HL-60/S4 treated with phorbol 12-myristate 13-acetate at 8.2 ng/mL for 4 days and 3 days (cell line): ENCODE measurements at regions not wholly inside any gene's neighbourhood (a gene's known extent, or its start where the extent isn't known, plus 50 kb on each side); places are given as distances from the start of the nearest gene placed in this dataset.
"Not testable (repeated sequence)": the region's sequence is repeated elsewhere in the genome, so short reads cannot be mapped to it uniquely, and the experiment has no call there.

Experiments used
- in situ Hi-C: fragments of 300-500 bp; cut with MboI; formaldehyde crosslinking; loops from 2 replicates; pipeline ENCODE4 v1.15.0; 2022; ENCODE audit warnings: low sequenced_read_pairs

DNA sequence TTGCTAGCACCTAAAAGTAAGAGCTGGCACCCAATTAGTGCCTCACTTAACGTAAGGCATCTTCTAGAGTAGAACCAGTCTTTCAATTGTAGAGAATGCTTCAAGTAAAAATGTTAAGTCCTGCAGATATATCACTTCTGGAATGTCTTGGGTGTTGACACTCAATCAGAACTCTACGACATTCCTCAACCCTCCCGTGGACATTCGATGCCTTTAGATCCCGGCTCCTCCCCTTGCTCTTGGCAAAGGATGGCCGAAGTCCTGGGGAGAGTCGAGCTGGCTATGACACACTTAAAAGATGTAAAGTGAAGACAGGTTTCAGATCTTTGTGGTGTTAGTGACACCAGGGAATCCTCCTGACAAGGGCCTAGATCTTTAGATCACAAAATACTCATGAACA, 87.5 kb upstream of the ERCC6L2 start:
- in situ Hi-C loops: no loop called here

DNA sequence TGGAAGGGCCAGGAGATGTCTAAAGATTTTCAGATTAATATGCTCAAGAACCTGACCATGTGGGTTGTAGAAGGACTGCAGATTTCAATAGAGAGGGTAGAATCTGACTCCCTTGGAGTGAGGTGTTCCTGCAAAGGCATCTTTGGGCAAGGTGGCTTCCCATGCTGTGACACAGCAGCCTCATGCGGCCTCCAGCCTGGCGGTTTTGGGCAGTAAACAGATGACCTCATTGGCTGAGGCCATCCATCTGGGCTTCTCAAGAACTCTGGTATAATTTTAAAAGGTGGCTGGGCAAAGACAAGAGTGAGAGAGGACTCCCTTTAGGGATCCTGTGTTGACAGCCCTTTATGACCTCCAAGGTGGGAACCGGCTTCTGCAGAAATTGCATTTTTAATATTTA, 90.3 kb upstream of the ERCC6L2 start:
- in situ Hi-C loops: no loop called here

DNA sequence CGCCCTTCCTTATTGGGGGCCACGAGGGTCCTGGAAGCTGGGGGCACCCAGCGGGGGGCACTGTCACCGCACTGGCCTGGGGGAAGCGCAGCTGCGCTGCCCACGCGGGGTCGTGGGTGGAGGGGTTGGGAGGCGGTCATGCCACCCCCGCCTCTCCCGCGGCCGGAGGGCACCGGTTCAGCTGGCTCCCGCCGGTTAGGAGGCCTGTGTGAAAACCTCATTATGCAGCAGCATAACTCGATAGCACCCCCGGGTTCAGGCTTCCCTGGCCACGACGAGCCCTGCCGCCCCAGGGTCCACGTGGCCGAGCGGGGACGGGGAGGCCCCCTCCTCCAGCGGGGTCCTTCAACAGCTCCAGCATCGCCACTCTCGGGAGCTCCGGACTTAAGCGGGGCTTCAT, 91.2 kb upstream of the ERCC6L2 start:
- in situ Hi-C loops: no loop called here

DNA sequence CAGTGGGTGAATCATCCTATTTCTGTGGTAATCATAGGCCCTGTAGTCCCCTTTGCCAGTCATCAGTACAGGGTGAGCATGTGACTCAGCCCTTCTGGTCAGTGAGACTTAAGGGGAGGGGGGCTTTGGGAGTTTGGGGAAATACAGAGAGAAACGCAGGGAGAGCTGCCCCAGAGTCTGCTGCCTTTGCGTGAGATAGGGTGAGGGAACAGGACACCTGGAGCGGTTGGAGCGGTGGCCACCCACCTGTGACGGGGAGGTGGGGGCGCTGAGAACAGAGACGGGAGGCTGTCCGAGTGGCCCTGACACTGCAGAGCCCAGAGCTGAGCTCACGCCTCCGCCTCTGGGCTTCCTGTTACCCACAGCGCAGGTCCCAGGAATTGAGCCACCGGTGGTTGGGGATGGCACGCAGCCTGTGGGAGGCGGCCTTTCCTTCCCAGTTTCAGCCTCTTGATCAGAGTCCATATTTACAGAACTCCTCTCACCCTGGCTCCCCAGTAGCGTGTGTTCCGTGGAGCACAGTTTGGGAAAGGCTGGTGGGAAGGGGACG, 92.0 kb upstream of the ERCC6L2 start:
- in situ Hi-C loops: no loop called here

DNA sequence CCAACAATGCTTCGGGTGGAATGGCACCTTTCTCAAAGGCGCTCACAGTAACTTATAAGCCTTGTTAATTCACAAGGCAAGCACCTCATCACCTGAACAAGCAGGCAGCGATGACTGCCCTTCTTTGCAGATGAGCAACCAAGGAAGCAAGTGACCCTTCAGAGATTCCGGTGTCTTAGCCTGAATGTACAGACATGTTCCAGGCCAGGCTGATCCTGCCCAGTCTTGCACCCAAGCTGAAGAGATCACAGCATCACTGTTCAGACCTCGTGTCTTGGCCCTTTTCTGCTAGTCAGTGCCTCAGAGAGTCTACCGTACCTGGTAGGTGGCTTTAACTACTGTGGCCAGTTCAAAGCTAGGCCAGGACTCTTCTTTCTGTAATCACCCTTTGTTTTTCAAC, 94.7 kb upstream of the ERCC6L2 start:
- in situ Hi-C loops: no loop called here

DNA sequence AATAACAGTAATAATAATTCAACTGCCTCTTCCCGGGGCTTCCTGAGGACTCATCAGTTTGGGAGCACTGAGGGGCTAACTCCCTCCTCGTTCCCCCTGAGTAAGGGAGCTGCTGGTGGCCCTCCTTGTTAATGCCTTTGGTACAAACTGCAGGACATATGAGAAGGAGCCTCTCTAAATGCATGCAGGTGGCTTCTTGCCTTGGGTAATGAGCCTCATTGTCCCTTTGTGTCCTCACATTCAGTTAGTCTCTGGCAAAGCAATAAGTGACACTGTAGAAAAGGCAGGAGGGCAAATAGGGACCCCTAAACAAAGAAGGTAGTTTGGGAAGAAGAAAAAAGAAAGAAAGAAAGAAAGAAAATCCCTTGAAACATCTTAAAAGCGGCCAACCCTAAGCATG, 95.4 kb upstream of the ERCC6L2 start:
- in situ Hi-C loops: no loop called here

DNA sequence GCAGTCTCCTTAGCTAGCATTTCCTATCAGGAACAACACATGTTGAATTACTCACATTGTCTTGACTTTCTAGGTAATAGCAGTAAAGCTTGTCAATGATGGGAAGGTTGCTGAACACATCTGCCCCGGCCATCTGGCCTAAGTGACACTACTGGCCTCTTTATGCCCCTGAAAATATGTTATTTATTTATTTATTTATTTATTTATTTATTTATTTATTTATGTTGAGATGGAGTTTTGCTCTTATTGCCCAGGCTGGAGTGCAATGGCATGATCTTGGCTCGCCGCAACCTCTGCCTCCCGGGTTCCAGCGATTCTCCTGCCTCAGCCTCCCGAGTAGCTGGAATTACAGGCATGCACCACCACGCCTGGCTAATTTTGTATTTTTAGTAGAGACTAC, 95.9 kb upstream of the ERCC6L2 start:
- in situ Hi-C loops: not testable (repeated sequence)

DNA sequence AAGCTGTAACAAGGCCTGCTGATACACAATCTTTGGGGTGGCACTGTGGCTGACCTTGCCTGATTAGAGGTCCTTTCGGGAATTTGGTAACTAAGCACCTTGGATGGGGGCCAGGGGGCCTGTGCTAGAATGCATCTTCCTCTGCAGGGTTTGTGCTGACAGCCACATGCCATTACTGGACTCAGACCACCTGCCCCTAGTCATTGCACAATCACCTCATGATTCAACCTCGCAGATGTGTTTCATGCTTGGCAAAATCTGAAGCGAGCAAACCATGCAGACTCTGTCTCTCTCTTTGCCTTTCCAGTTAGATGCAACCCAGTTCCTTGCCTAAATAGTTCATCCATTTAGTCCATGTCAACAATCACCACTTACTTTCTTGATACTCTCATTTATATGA, 96.5 kb upstream of the ERCC6L2 start:
- in situ Hi-C loops: no loop called here

DNA sequence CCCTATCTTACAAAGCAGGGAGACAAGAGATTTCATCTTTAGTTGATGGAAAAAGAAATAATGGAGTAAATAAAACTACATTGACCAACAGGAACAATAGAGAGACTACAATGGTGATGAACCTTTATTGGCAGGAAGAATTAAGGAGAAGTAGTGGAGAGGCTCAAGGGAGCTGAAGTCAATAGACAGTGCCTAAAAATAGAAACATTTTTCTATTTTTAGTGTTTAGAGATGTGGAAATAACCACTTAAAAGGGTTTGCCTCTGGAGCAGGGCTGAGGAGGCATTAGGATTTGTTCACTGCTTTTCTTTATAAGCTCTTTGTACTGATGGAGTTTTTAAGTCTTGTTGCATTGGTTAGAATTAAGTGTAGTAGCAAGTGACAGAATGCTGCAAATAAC, 98.4 kb upstream of the ERCC6L2 start:
- in situ Hi-C loops: no loop called here

DNA sequence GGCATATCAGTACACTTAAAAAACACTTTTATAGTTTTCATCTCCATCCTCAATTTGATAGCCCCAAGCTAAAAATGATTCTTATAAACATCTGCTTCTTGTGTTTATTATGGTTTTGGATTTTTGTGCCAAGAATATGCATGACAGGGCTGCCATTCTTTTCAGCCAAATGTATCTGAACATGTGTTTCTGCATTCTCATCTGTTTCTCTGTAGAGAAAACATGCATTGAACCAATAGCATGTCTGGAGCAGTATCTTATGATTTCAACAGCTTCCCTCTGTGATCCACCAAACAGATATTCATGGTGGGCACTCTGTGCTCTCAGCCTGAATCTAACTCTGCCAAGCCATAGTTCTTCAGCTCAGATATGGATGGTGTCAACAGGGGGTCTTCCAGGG, 99.3 kb upstream of the ERCC6L2 start:
- in situ Hi-C loops: no loop called here

DNA sequence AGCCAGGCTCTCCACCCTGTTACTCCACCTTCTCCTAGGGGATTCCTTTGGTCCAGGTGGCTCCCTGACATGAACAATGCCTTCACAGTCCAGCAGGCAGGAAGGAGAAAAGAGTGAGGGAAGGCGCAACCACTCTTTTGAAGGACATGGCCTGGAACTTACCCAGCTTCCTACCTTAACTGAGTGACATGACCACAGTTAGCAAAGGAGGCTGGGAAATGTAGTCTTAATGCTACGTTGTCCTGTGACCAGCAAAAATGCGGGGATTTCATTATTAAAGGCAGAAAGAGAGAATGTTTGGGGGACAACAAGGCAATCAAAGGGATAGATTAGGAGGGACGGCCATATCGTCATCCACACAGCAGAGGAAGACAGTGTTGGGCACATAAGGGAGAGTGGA, 100.3 kb upstream of the ERCC6L2 start:
- in situ Hi-C loops: no loop called here

DNA sequence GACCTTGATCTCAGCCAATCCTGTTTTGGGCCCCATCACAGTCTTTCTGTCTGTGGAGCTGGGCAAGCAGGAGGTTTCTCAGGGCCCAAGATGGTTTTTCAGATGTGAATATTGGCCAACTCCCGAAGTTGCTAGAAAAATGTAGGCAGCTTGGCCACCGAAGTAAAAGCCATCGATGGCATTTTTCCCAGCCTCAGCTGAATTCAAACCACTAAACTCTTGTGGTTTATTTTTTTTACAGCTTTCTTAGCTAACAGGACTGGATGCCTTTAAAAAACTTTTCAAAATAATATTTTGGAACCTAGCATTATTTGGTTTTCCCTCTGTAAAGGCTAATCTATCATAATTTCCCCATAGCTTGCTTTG, 102.5 kb upstream of the ERCC6L2 start:
- in situ Hi-C loops: no loop called here

DNA sequence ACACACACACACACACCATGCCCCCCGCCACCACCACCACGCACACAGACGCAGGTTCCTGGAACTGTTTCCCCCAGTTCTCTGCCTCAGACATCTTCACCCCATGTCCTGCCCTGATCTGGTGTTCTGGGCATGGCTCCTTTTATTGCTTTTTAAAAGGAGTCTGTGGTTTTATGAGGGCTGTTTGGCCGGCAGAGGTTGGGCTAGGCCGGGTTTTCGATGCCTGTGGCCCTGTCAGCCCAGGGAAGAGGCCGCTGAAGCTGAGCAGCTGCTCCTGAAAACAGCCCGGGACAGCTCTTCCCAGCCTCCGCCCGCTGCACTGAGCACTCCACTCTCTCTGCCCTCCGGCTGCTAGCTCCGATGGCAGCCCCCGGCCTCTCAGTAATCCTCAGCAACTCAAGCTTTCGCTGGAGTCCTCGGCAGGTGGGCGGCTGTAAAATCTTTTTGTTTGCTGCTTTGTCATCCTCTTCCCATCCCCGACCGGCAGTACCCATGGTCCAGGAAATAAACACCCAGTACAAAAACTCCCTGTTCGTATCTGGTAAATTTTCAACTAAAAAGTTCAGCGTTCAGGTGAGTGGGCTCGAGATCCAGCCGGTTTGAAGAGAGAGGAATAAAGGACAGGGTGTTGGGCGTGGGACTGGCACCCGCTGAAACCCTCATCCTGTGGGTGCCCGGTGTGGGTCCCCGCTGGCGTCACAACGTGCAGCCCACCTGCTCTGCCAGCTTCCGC, 103.0 kb upstream of the ERCC6L2 start:
- in situ Hi-C loops: no loop called here

DNA sequence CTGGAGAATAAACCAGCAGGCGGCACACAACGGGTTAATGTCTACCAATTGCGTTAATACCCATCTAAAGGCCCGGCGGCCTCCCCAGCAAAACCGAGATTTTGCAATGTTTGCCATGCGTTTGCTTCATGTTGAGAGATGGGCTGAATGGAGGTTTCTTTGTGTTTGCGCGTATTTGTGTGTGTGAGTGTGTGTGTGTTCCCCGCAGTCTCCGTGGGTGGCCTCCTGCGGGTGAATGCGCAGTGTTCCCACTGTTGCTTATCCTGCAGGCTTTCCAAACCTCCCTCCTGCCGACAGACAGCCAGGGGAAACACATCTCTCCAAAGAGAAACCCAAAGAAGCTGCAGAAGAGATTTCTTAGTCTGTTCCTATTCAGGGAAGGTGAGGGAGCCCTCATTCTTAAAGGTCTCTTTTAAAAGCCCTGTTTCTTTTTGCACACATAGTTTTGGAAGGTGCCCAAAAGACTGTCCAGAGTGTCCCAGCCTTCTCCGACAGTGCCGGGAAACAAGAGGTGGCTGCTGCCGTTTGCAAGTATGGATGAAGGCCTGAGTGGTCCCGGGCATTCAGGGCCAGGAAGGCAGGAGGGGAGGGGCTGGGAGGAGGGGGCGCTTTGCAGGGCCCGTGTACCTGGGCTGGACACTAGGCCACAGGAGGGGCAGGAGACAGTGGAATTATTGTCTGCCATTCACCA, 103.8 kb upstream of the ERCC6L2 start:
- in situ Hi-C loops: no loop called here

DNA sequence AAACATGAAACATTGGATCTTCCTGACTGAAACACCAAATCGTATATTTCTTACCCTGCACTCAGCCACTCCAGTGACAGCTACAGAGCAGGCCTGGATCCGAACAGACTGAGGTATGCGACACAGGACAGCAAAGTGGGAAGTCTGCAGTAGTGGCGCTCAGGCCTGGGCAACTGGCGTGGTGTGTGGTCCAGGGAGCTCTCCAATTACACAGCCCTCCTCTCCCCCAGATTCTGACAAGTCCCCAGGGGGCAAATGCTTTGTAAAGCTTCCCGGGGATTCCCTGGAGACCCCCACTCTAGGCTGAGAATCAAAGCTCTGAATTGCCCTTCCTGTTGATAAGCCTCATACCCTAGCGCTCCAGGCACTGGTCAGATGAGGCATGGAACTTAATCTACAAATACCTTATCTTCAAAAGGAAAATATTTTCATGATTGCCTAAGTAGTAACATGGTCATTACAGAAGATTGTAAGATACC, 104.8 kb upstream of the ERCC6L2 start:
- in situ Hi-C loops: no loop called here

DNA sequence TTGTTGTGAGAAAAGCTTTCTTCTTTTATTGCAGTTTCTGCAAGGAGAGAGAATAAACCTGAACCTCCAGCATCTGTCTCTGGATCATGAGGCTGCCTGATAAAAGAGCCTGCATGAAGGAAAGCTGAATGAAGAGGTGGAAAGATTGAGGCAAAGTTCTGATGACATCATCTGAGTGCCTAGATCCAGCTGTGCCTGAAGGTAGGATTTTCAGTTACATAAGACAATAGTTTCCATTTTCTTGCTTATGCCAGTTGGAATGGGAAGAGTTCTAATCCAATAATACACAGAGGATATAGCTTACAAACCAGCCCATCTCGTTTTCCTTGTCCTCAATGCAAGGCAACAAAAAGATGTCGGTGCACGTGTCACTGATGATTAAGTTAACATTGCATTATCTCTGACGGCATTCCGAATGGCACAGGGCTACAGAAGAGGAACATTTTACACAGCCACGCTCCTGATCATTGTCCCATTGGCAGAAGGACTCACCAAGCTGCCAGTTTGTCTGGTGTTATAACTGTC, 105.5 kb upstream of the ERCC6L2 start:
- in situ Hi-C loops: no loop called here

DNA sequence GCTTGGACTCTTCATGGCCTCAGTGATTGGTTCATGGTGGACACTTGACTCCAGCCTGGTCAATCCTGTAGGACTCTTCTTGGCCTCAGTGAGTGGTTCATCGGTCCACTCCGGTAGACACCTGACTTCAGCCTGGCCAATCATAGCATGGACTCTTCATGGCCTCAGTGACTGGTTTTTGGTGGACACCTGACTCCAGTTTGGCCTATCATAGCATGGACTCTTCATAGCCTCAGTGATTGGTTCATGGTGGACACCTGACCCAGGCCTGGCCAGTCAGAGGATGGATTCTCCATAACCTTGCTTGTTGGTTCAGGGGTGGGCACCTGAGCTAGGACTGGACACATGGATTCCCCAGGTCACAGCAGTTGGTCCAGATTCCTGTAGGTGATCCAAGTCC, 106.0 kb upstream of the ERCC6L2 start:
- in situ Hi-C loops: no loop called here

DNA sequence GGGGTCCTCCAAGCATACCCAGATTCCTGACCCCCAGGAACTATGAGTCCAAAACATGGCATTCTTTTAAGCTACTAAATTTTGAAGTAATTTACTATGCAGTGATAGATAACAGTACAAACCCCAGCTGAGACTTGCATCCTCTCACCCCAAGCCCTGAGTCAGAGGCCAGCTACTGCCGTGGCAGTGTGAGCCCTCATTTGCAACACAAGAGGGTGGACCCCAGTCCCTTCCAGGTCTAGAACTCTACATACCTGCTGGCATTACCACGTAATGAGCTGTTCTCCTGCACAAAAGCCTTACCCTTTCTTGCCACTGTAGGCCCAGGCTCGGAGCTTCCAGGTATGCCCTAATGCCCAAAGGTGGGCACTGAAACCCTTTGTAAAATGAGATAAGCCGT, 108.6 kb upstream of the ERCC6L2 start:
- in situ Hi-C loops: no loop called here

DNA sequence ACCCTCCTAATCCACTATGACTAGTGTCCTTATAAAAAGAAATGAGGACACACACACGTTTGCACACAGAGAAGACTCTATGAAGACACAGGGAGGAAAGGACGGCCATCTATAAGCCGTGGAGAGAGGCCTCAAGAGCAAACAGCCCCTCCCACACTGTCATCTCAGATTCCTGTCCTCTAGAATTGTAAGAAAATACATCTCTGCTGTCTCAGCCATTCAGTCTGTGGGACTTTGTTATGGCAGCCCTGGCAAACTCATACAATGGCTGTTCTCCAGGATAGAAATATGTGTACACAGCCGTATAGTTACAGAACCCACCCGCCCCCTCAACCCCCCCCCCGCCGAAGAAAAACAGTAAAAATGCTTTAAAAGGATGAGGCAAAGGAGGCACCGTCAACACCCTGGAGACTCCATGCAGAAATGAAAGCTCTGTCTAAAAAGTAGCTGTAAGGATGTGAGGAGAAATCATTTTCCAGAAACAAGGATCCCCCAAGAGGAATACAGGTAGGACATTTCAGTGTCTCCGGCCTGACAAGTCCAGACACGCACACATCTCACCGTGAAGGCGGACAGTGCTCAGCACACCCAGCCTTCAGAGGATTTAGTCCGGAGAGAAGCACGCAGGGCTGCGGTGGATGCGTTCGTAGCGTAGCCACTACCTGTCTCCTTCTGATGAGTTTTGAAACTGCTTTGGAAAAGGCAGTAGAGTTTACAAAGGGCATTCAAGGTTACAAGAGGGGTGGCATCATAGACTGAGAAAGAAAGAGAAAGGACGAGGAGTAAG, 110.8 kb upstream of the ERCC6L2 start:
- in situ Hi-C loops: no loop called here

DNA sequence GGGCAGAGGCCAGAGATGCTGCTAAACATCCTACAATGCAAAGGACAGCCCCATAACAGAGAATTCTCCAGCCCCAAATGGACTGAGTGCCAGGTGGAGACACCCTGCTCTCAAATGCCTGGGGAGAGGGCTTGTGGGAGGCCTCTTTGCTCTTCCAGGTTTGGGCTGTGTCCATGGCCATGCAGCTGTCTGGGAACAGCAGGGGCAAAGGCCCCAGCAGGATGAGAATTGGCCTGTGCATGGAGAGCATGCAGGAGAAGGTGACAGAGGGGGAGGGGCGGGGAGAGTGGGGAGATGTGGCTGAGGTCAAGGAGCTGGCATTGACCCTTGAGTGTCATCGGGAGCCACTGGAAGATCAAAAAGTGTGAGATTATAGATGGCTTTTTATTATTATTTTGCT, 111.5 kb upstream of the ERCC6L2 start:
- in situ Hi-C loops: no loop called here

DNA sequence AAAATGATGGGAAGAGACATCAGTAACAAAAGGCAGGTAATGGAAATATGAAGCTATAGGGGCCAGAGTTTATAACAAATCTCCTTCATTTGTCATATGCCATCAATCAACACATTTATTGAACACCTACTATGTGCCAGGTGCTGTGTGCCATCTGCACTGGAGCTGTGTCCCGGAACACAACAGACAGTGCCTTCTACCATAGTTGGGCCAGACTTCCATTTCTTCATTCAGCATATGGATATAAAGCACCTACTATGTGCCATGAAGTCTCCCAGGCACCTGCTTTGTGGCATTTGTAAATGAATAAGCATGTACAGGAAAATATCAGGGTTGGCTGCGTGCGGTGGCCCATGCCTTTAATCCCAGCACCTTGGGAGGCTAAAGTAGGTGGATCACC, 112.5 kb upstream of the ERCC6L2 start:
- in situ Hi-C loops: no loop called here
